Heart left ventricle (tissue), 16 donors: ENCODE measurements at regions not wholly inside any gene's neighbourhood (a gene's known extent, or its start where the extent isn't known, plus 50 kb on each side); places are given as distances from the start of the nearest gene placed in this dataset.

Source experiments
- ATAC-seq, 4 donors: fragments of 200-7000 bp; cut with Tn5 transposase; one replicate each; pipeline ENCODE4 v1.9.1; 2020 to 2022; ENCODE audit warnings: moderate library complexity in 4 of 4, mild to moderate bottlenecking in 3 of 4, moderate number of reproducible peaks in 1 of 4
- DNase-seq, 5 donors: peaks; one replicate each; pipeline ENCODE4 v3.0.0-alpha.2; 2020
- H3K27ac ChIP-seq, 12 donors: fragments of 200-600 bp; sonication (generic) in 4 of 12; one replicate each; pipeline versions ENCODE4 v1.5.0 to v1.8.0; 2016 to 2022; ENCODE audit warnings: mild to moderate bottlenecking in 2 of 12
- H3K27me3 ChIP-seq, 9 donors: fragments of 200-600 bp; sonication (generic) in 2 of 9; one replicate each; pipeline versions ENCODE4 v1.5.1 to v1.8.0; 2016 to 2022; ENCODE audit warnings: mild to moderate bottlenecking in 3 of 9
- H3K36me3 ChIP-seq, 9 donors: fragments of 200-600 bp; sonication (generic) in 2 of 9; one replicate each; pipeline versions ENCODE4 v1.5.0 to v1.8.0; 2018 to 2022; ENCODE audit warnings: mild to moderate bottlenecking in 2 of 9
- H3K4me1 ChIP-seq, 12 donors: fragments of 200-600 bp; sonication (generic) in 4 of 12; one replicate each; pipeline versions ENCODE4 v1.5.0 to v1.8.0; 2016 to 2022; ENCODE audit warnings: mild to moderate bottlenecking in 3 of 12
- H3K4me3 ChIP-seq, 12 donors: fragments of 200-600 bp; sonication (generic) in 4 of 12; one replicate each; pipeline versions ENCODE4 v1.5.0 to v1.8.0; 2017 to 2022; ENCODE audit warnings: mild to moderate bottlenecking in 9 of 12, moderate library complexity in 4 of 12
- H3K9me3 ChIP-seq, 12 donors: fragments of 200-600 bp; sonication (generic) in 4 of 12; one replicate each; pipeline versions ENCODE4 v1.5.0 to v1.8.0; 2016 to 2022; ENCODE audit warnings: mild to moderate bottlenecking in 1 of 12
- POLR2A ChIP-seq, 2 donors: fragments of 450-650 bp; IDR thresholded peaks; one replicate each; pipeline ENCODE4 v1.6.1; 2017; ENCODE audit warnings: antibody characterized with exemption in 2 of 2, mild to moderate bottlenecking in 2 of 2, moderate library complexity in 2 of 2
- WGBS, 4 donors: extraction: QIAGEN DNeasy Blood & Tissue Kit in 2 of 4; methylation state at CpG; one replicate each; pipeline versions ENCODE4 v1.1.5 to v1.1.7; 2013 to 2018; 5-methylcytosine and 5-hydroxymethylcytosine counted together
- intact Hi-C, 10 donors: fragments of 100-400 bp; cut with DNase I; formaldehyde crosslinking; loops; one replicate each; pipeline versions ENCODE4 v1.11.1 to v1.14.2; 2022
- TF ChIP-seq, protein P1 (sequence below), 12 donors: fragments of 200-600 bp; sonication (generic) in 4 of 12; IDR thresholded peaks; one replicate each; pipeline versions ENCODE4 v1.5.0 to v1.8.0; 2018 to 2022; ENCODE audit warnings: antibody characterized with exemption in 12 of 12, mild to moderate bottlenecking in 5 of 12
- donor health status: ischemic (EF 13 %, LVEDD 7.1; RV severe dilation, severe dysfunction).
- donor health status: healthy with polysubstance abuse.
- donor health status: DM: no; HTN: yes; CAD: no.
- donor health status: DM: no; HTN: no; CAD: no.
- donor health status: ischemic (EF 25% LVEDD 6.9; RV normal size, moderate dysfunction).
- donor health status: ischemic (EF 25% LVEDD 5.7; RV mildly dilated, moderate dysfunction).
- donor health status: healthy.
- donor health status: DM: yes; HTN: yes; CAD: no.
- donor health status: ischemic (EF 35%, LVEDD 5.7; RV mildly dilated, moderate dysfunction).
- donor health status: nonischemic (EF 11% LVEDD 7.7; RV severe dilation, severe dysfunction).
- donor health status: DM: yes; HTN: yes; CAD: no.
- donor health status: PGD.
- donor health status: ischemic (EF 29% LVEDD 5.4; RV normal size, mild dysfunction).
- donor health status: nonischemic (EF 23%, LVEDD 6.1; RV moderate dilation, normal function).

GRCh38 chrY:8341000-8341399 is 996.3 kb upstream of the TSPY4 start:
- ATAC-seq (no peak), DNase-seq (no peak)
- Histone ChIP-seq H3K4me1 (no peaks in the 10 kb centered on the region), H3K36me3 (no peaks in the 10 kb centered on the region), H3K27ac (no peak overlapping the region), H3K27me3 (no peaks in the 10 kb centered on the region), H3K9me3 (no peaks in the 10 kb centered on the region), H3K4me3 (no peak overlapping the region)
- intact Hi-C loops = no loop called here
- WGBS, 4 donors = 60 to 83% methylated on average over 2 of the region's 2 CpGs; no CpG with 5 or more reads in 2 of the 4 donors
- TF ChIP-seq, protein P1, sequence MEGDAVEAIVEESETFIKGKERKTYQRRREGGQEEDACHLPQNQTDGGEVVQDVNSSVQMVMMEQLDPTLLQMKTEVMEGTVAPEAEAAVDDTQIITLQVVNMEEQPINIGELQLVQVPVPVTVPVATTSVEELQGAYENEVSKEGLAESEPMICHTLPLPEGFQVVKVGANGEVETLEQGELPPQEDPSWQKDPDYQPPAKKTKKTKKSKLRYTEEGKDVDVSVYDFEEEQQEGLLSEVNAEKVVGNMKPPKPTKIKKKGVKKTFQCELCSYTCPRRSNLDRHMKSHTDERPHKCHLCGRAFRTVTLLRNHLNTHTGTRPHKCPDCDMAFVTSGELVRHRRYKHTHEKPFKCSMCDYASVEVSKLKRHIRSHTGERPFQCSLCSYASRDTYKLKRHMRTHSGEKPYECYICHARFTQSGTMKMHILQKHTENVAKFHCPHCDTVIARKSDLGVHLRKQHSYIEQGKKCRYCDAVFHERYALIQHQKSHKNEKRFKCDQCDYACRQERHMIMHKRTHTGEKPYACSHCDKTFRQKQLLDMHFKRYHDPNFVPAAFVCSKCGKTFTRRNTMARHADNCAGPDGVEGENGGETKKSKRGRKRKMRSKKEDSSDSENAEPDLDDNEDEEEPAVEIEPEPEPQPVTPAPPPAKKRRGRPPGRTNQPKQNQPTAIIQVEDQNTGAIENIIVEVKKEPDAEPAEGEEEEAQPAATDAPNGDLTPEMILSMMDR (IDR thresholded peaks at IDR 0.05) = no peak
- TF ChIP-seq POLR2A (IDR thresholded peaks at IDR 0.05) = no peak

GRCh38 chrY:8342173-8342572 is 995.1 kb upstream of the TSPY4 start:
- ATAC-seq (no peak), DNase-seq (no peak)
- Histone ChIP-seq H3K27ac (no peak overlapping the region), H3K27me3 (no peaks in the 10 kb centered on the region), H3K36me3 (no peaks in the 10 kb centered on the region), H3K4me1 (no peaks in the 10 kb centered on the region), H3K4me3 (no peak overlapping the region), H3K9me3 (no peaks in the 10 kb centered on the region)
- 67 to 76% methylated on average over 2 of the region's 2 CpGs; no CpG with 5 or more reads in 2 of the 4 donors for WGBS, 4 donors
- intact Hi-C loops = no loop called here
- TF ChIP-seq, protein P1 (IDR thresholded peaks at IDR 0.05) = no peak
- no peak for TF ChIP-seq POLR2A (IDR thresholded peaks at IDR 0.05)

DNA sequence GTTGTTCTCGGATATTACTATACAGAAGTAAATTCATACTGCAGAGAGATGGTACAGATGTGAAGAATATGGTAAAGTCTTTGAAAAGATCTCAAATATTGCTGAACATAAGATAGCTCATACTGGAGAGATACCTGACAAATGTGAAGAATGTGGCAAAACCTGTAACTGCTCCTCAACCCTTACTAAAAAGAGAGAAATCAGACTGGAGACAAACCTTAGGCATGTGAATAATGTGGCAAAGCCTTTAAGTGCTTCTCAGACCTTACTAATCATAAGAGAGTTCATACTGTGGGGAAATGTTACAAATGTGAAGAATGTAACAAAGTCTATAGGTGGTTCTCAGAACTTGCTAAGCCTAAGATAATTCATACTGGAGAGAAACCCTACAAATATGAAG is 986.0 kb upstream of the TSPY4 start:
- H3K9me3 ChIP-seq = no peaks in the 10 kb centered on the region
- no peaks in the 10 kb centered on the region for H3K4me1 ChIP-seq
- ATAC-seq = no peak
- WGBS, 4 donors = 31 to 35% methylated on average over 1 of the region's 1 CpG; no CpG with 5 or more reads in 2 of the 4 donors
- H3K4me3 ChIP-seq = no peak overlapping the region
- intact Hi-C loops = no loop called here
- no peak overlapping the region for H3K27ac ChIP-seq
- TF ChIP-seq, protein P1 (IDR thresholded peaks at IDR 0.05) = no peak
- no peak for DNase-seq
- no peaks in the 10 kb centered on the region for H3K27me3 ChIP-seq
- no peaks in the 10 kb centered on the region for H3K36me3 ChIP-seq

GRCh38 chrY:8352201-8352600 is 985.1 kb upstream of the TSPY4 start:
- H3K4me1 ChIP-seq = no peaks in the 10 kb centered on the region
- no peak for DNase-seq
- no peaks in the 10 kb centered on the region for H3K36me3 ChIP-seq
- no peak for ATAC-seq
- TF ChIP-seq, protein P1 (IDR thresholded peaks at IDR 0.05) = no peak
- TF ChIP-seq POLR2A (IDR thresholded peaks at IDR 0.05) = no peak
- no peaks in the 10 kb centered on the region for H3K9me3 ChIP-seq
- no peaks in the 10 kb centered on the region for H3K27me3 ChIP-seq
- intact Hi-C loops = no loop called here
- no peak overlapping the region for H3K27ac ChIP-seq
- WGBS, 4 donors = 59 to 74% methylated on average over 2 of the region's 2 CpGs; no CpG with 5 or more reads in 2 of the 4 donors
- H3K4me3 ChIP-seq = no peak overlapping the region
